ENCODE measurements at regions not wholly inside any gene's neighbourhood (a gene's known extent, or its start where the extent isn't known, plus 50 kb on each side); places are given as distances from the start of the nearest gene placed in this dataset.
"Not testable (repeated sequence)": the region's sequence is repeated elsewhere in the genome, so short reads cannot be mapped to it uniquely, and the experiment has no call there.

- WGBS: 88% methylated on average over 22 of the region's 22 CpGs
- not testable (repeated sequence) for H2BK15ac ChIP-seq (ENCODE audit: low read depth, poor library complexity, severe bottlenecking); H3K9me3 ChIP-seq (ENCODE audit: control insufficient read depth, low read length); H3K79me1 ChIP-seq (replicated peaks; ENCODE audit: low read length, poor library complexity, severe bottlenecking); H3K4ac ChIP-seq (ENCODE audit: low read depth in 1 of 2, low read length in 2 of 2); H3K14ac ChIP-seq (ENCODE audit: low read length in 2 of 2); H2AFZ ChIP-seq (ENCODE audit: low read depth, low read length); H2BK5ac ChIP-seq (ENCODE audit: low read depth, low read length, poor library complexity, severe bottlenecking); H4K91ac ChIP-seq (ENCODE audit: low read length); H3K9ac ChIP-seq (ENCODE audit: low read length); H3K36me3 ChIP-seq (ENCODE audit: control insufficient read depth in 1 of 2, insufficient read depth in 2 of 2, low read depth in 1 of 2, low read length in 2 of 2); H3K4me3 ChIP-seq (ENCODE audit: insufficient read depth in 1 of 2, low read depth in 1 of 2, low read length in 2 of 2); H2BK120ac ChIP-seq (ENCODE audit: low read depth, low read length); H3K18ac ChIP-seq (ENCODE audit: low read depth in 1 of 2, low read length in 2 of 2); H2AK5ac ChIP-seq (ENCODE audit: low read length, severe bottlenecking); H3K4me2 ChIP-seq (ENCODE audit: low read length, poor library complexity, severe bottlenecking); H3K4me1 ChIP-seq (ENCODE audit: control insufficient read depth, insufficient read depth, low read depth, low read length); H3K23ac ChIP-seq (ENCODE audit: low read length in 2 of 2); H3K27ac ChIP-seq (ENCODE audit: low read length, poor library complexity, severe bottlenecking); H2BK12ac ChIP-seq (ENCODE audit: low read length in 2 of 2); DNase-seq; H4K8ac ChIP-seq (ENCODE audit: low read length)
- peaks cover 0 to 12% of the 10 kb centered on the region in 2 experiments for H3K27me3 ChIP-seq (ENCODE audit: control insufficient read depth in 1 of 2, insufficient read depth in 1 of 2, low read length in 2 of 2)
These were observed 449.8 kb upstream of the FRG2C start for GRCh38 chr3:75214332-75214731.

- H3K18ac ChIP-seq (ENCODE audit: low read depth in 1 of 2, low read length in 2 of 2): no peak overlapping the region
- no peak overlapping the region for H2AK5ac ChIP-seq (ENCODE audit: low read length, severe bottlenecking)
- no peak overlapping the region for H2BK5ac ChIP-seq (ENCODE audit: low read depth, low read length, poor library complexity, severe bottlenecking)
- no peak overlapping the region for H3K4me3 ChIP-seq (ENCODE audit: insufficient read depth in 1 of 2, low read depth in 1 of 2, low read length in 2 of 2)
- H3K14ac ChIP-seq (ENCODE audit: low read length in 2 of 2): no peak overlapping the region
- no peak overlapping the region for H4K91ac ChIP-seq (ENCODE audit: low read length)
- no peak overlapping the region for H4K8ac ChIP-seq (ENCODE audit: low read length)
- H3K79me1 ChIP-seq (replicated peaks; ENCODE audit: low read length, poor library complexity, severe bottlenecking): no peaks in the 10 kb centered on the region
- no peaks in the 10 kb centered on the region for H3K9me3 ChIP-seq (ENCODE audit: control insufficient read depth, low read length)
- H3K4me2 ChIP-seq (ENCODE audit: low read length, poor library complexity, severe bottlenecking): no peak overlapping the region
- no peak overlapping the region for H3K27ac ChIP-seq (ENCODE audit: low read length, poor library complexity, severe bottlenecking)
- no peak overlapping the region for H2BK120ac ChIP-seq (ENCODE audit: low read depth, low read length)
- no peaks in the 10 kb centered on the region for H3K36me3 ChIP-seq (ENCODE audit: control insufficient read depth in 1 of 2, insufficient read depth in 2 of 2, low read depth in 1 of 2, low read length in 2 of 2)
- no peak overlapping the region for H3K4ac ChIP-seq (ENCODE audit: low read depth in 1 of 2, low read length in 2 of 2)
- no peaks in the 10 kb centered on the region for H3K4me1 ChIP-seq (ENCODE audit: control insufficient read depth, insufficient read depth, low read depth, low read length)
- WGBS: 52% methylated on average over 1 of the region's 1 CpG
- peaks cover 0 to 18% of the 10 kb centered on the region in 2 experiments for H3K27me3 ChIP-seq (ENCODE audit: control insufficient read depth in 1 of 2, insufficient read depth in 1 of 2, low read length in 2 of 2)
- no peak overlapping the region for H2BK12ac ChIP-seq (ENCODE audit: low read length in 2 of 2)
- no peak overlapping the region for H2AFZ ChIP-seq (ENCODE audit: low read depth, low read length)
- no peak for DNase-seq
- H3K9ac ChIP-seq (ENCODE audit: low read length): no peak overlapping the region
- no peak overlapping the region for H2BK15ac ChIP-seq (ENCODE audit: low read depth, poor library complexity, severe bottlenecking)
- H3K23ac ChIP-seq (ENCODE audit: low read length in 2 of 2): no peak overlapping the region
These were observed 445.6 kb upstream of the FRG2C start for GRCh38 chr3:75218577-75218976.

GRCh38 chr3:75220932-75221331 is 443.2 kb upstream of the FRG2C start:
- no peak overlapping the region for H2BK5ac ChIP-seq (ENCODE audit: low read depth, low read length, poor library complexity, severe bottlenecking)

GRCh38 chr3:75224412-75224811 is 439.7 kb upstream of the FRG2C start:
- Histone ChIP-seq H3K14ac (ENCODE audit: low read length in 2 of 2) (no peak overlapping the region), H3K79me1 (replicated peaks; ENCODE audit: low read length, poor library complexity, severe bottlenecking) (no peaks in the 10 kb centered on the region), H4K91ac (ENCODE audit: low read length) (no peak overlapping the region), H3K4ac (ENCODE audit: low read depth in 1 of 2, low read length in 2 of 2) (no peak overlapping the region), H2BK5ac (ENCODE audit: low read depth, low read length, poor library complexity, severe bottlenecking) (no peak overlapping the region), H3K27me3 (ENCODE audit: control insufficient read depth in 1 of 2, insufficient read depth in 1 of 2, low read length in 2 of 2) (peaks cover 0 to 11% of the 10 kb centered on the region in 2 experiments), H3K27ac (ENCODE audit: low read length, poor library complexity, severe bottlenecking) (no peak overlapping the region), H3K9ac (ENCODE audit: low read length) (no peak overlapping the region), H2AK5ac (ENCODE audit: low read length, severe bottlenecking) (no peak overlapping the region), H3K4me1 (ENCODE audit: control insufficient read depth, insufficient read depth, low read depth, low read length) (no peaks in the 10 kb centered on the region), H3K23ac (ENCODE audit: low read length in 2 of 2) (no peak overlapping the region), H2BK15ac (ENCODE audit: low read depth, poor library complexity, severe bottlenecking) (no peak overlapping the region), H4K8ac (ENCODE audit: low read length) (no peak overlapping the region), H3K4me3 (ENCODE audit: insufficient read depth in 1 of 2, low read depth in 1 of 2, low read length in 2 of 2) (no peak overlapping the region), H3K36me3 (ENCODE audit: control insufficient read depth in 1 of 2, insufficient read depth in 2 of 2, low read depth in 1 of 2, low read length in 2 of 2) (no peaks in the 10 kb centered on the region), H3K18ac (ENCODE audit: low read depth in 1 of 2, low read length in 2 of 2) (no peak overlapping the region), H2BK12ac (ENCODE audit: low read length in 2 of 2) (no peak overlapping the region), H2BK120ac (ENCODE audit: low read depth, low read length) (no peak overlapping the region), H3K4me2 (ENCODE audit: low read length, poor library complexity, severe bottlenecking) (no peak overlapping the region), H3K9me3 (ENCODE audit: control insufficient read depth, low read length) (no peaks in the 10 kb centered on the region), H2AFZ (ENCODE audit: low read depth, low read length) (no peak overlapping the region)
- WGBS: 83% methylated on average over 1 of the region's 2 CpGs
- no peak for DNase-seq

More at GRCh38 chr3:75220932-75221331, 443.2 kb upstream of the FRG2C start:
- Histone ChIP-seq H3K4me1 (ENCODE audit: control insufficient read depth, insufficient read depth, low read depth, low read length) (no peaks in the 10 kb centered on the region), H3K27me3 (ENCODE audit: control insufficient read depth in 1 of 2, insufficient read depth in 1 of 2, low read length in 2 of 2) (peaks cover 0 to 18% of the 10 kb centered on the region in 2 experiments), H2BK12ac (ENCODE audit: low read length in 2 of 2) (no peak overlapping the region), H2BK120ac (ENCODE audit: low read depth, low read length) (no peak overlapping the region), H3K36me3 (ENCODE audit: control insufficient read depth in 1 of 2, insufficient read depth in 2 of 2, low read depth in 1 of 2, low read length in 2 of 2) (no peaks in the 10 kb centered on the region), H3K14ac (ENCODE audit: low read length in 2 of 2) (no peak overlapping the region), H2AFZ (ENCODE audit: low read depth, low read length) (no peak overlapping the region), H2AK5ac (ENCODE audit: low read length, severe bottlenecking) (no peak overlapping the region), H4K8ac (ENCODE audit: low read length) (no peak overlapping the region), H3K79me1 (replicated peaks; ENCODE audit: low read length, poor library complexity, severe bottlenecking) (no peaks in the 10 kb centered on the region), H3K27ac (ENCODE audit: low read length, poor library complexity, severe bottlenecking) (no peak overlapping the region), H3K4me2 (ENCODE audit: low read length, poor library complexity, severe bottlenecking) (no peak overlapping the region), H3K18ac (ENCODE audit: low read depth in 1 of 2, low read length in 2 of 2) (no peak overlapping the region), H3K23ac (ENCODE audit: low read length in 2 of 2) (no peak overlapping the region), H3K4ac (ENCODE audit: low read depth in 1 of 2, low read length in 2 of 2) (no peak overlapping the region), H3K4me3 (ENCODE audit: insufficient read depth in 1 of 2, low read depth in 1 of 2, low read length in 2 of 2) (no peak overlapping the region), H3K9me3 (ENCODE audit: control insufficient read depth, low read length) (no peaks in the 10 kb centered on the region), H3K9ac (ENCODE audit: low read length) (no peak overlapping the region), H2BK15ac (ENCODE audit: low read depth, poor library complexity, severe bottlenecking) (no peak overlapping the region), H4K91ac (ENCODE audit: low read length) (no peak overlapping the region)
- 72% methylated on average over 4 of the region's 4 CpGs for WGBS
- no peak for DNase-seq

Measured in mesenchymal stem cell (in vitro differentiated cells and primary cell).